ENCODE measurements at regions not wholly inside any gene's neighbourhood (a gene's known extent, or its start where the extent isn't known, plus 50 kb on each side); places are given as distances from the start of the nearest gene placed in this dataset.
A peak's percentile ranks its signal among the peaks of the same experiment; 100 is the strongest.

DNA sequence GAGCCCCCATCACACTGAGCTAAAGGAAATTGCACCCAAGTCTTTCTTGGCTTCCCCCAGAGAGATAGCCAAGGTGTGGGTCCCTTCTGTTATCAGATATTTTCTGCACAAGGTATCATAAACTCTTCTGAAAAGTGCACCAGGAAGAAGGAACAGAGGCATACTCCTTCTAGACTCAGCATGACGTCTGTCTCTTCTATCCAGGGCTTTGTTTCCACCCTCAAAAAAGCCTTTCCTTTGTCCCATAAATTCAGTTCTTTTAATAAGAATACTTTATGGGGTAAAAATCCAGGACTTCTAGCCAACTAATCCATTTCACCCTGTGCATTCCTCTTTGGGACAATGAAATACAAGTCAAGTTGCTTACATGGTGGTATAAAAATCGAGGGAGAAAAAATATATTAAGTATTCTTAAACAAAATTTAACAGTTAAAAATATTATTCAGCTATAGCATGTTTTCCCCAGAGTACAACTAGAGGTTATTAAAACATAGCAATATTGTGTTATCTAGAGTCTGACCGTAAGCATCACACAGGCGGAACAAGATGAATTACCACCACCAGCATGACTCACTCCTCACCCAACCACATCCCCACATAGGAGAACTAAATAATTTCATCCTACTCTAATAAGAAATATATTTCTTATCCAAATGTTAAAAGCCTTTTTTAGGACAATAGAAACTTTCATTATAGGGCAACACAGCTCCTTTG is 79.9 kb upstream of the GPC6 start:
- 0 out of 22 replicates have a peak overlapping the region, but pooled peaks of 1 of the 11 experiments have one; percentile 4 for H3K9ac ChIP-seq
- H3K4me2 ChIP-seq: peak overlapping the region in 6 of 11 experiments; percentile 26 to 86 (median 64); a peak in 11 of 22 replicates
- no peaks in the 10 kb centered on the region for H3K36me3 ChIP-seq
- H3K9me3 ChIP-seq (replicated peaks in 1 of 11): no peaks in the 10 kb centered on the region
- no peak for TF ChIP-seq Cebpa-rat (IDR thresholded peaks at IDR 0.05)
- peaks cover 0 to 53% (median 32%) of the 10 kb centered on the region in 10 experiments; a peak in 12 of 20 replicates for H3K4me1 ChIP-seq
- H3K27me3 ChIP-seq: no peaks in the 10 kb centered on the region
- no peaks in the 10 kb centered on the region for H4K20me1 ChIP-seq
- peak overlapping the region in 4 of 11 experiments; percentile 19 to 62 (median 37); a peak in 7 of 22 replicates for H3K27ac ChIP-seq
- H3K4me3 ChIP-seq: no peak overlapping the region

DNA sequence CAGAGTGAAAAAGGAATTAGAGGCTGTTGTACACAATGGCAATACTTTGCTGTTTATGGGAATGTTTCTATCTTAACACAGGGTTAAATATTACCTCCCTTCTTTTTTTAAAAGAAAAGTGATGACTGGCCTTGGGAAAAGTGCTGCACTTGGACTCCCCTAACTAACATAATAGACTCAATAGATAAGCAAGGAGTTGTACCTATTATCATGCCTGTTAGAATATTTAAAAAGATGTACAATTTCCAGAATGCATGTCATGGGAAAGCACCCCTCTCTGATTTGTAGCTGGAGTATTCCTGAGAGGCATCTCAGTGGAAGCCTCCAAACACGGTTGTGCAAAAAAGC is 79.3 kb upstream of the GPC6 start:
- H3K36me3 ChIP-seq: no peaks in the 10 kb centered on the region
- no peak overlapping the region for H3K4me3 ChIP-seq
- 0 out of 22 replicates have a peak overlapping the region, but pooled peaks of 1 of the 11 experiments have one; percentile 4 for H3K9ac ChIP-seq
- H3K4me1 ChIP-seq: peaks cover 0 to 58% (median 34%) of the 10 kb centered on the region in 10 experiments; a peak in 12 of 20 replicates
- H3K27ac ChIP-seq: peak overlapping the region in 3 of 11 experiments; percentile 2 to 54 (median 45); a peak in 7 of 22 replicates
- no peak for TF ChIP-seq Cebpa-rat (IDR thresholded peaks at IDR 0.05)
- no peaks in the 10 kb centered on the region for H3K9me3 ChIP-seq (replicated peaks in 1 of 11)
- H3K27me3 ChIP-seq: no peaks in the 10 kb centered on the region
- peak overlapping the region in 6 of 11 experiments; percentile 26 to 86 (median 64); a peak in 11 of 22 replicates for H3K4me2 ChIP-seq
- no peaks in the 10 kb centered on the region for H4K20me1 ChIP-seq

- H3K4me3 ChIP-seq: no peak overlapping the region
- no peak overlapping the region for H3K9ac ChIP-seq
- peaks cover 0 to 65% (median 38%) of the 10 kb centered on the region in 10 experiments; a peak in 12 of 20 replicates for H3K4me1 ChIP-seq
- peak overlapping the region in 4 of 11 experiments; percentile 63 to 86 (median 70); a peak in 8 of 22 replicates for H3K4me2 ChIP-seq
- no peaks in the 10 kb centered on the region for H4K20me1 ChIP-seq
- TF ChIP-seq Cebpa-rat (IDR thresholded peaks at IDR 0.05): no peak
- H3K27me3 ChIP-seq: no peaks in the 10 kb centered on the region
- no peaks in the 10 kb centered on the region for H3K36me3 ChIP-seq
- no peaks in the 10 kb centered on the region for H3K9me3 ChIP-seq (replicated peaks in 1 of 11)
- H3K27ac ChIP-seq: peak overlapping the region in 2 of 11 experiments; percentile 45 to 54; a peak in 3 of 22 replicates
Observed at GRCh38 chr13:93147946-93148345, 78.7 kb upstream of the GPC6 start.

DNA sequence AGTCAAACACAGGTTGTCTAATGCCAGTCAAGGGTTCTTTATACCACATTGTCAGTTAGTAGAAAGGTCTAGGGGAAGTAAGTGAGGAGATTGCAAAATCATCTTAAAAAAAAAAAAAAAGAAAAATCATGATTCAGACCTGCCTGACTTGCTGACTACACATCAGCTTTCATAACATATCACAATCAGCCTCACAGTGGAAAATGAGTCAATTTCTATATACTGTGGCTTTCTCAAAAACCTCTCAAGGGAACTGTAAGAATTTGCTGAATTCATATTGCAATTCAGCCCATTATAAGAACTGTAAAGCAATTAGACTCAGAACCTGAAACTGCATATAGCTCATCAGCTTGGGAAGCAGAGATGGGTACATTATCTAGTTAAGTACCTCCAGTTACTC is 75.3 kb upstream of the GPC6 start:
- no peak overlapping the region for H3K4me3 ChIP-seq
- H3K27me3 ChIP-seq: no peaks in the 10 kb centered on the region
- H3K9me3 ChIP-seq (replicated peaks in 1 of 11): no peaks in the 10 kb centered on the region
- H3K27ac ChIP-seq: peak overlapping the region in 8 of 11 experiments; percentile 43 to 89 (median 71); a peak in 16 of 22 replicates
- H3K4me2 ChIP-seq: peak overlapping the region in 6 of 11 experiments; percentile 29 to 83 (median 68); a peak in 13 of 22 replicates
- H3K36me3 ChIP-seq: no peaks in the 10 kb centered on the region
- H4K20me1 ChIP-seq: no peaks in the 10 kb centered on the region
- H3K9ac ChIP-seq: peak overlapping the region in 5 of 11 experiments; percentile 23 to 68 (median 49); a peak in 6 of 22 replicates
- H3K4me1 ChIP-seq: peaks cover 0 to 65% (median 37%) of the 10 kb centered on the region in 10 experiments; a peak in 12 of 20 replicates
- peak in 4 of 11 experiments; percentile 12 to 84 (median 60); a peak in 5 of 22 replicates for TF ChIP-seq Cebpa-rat (IDR thresholded peaks at IDR 0.05)

DNA sequence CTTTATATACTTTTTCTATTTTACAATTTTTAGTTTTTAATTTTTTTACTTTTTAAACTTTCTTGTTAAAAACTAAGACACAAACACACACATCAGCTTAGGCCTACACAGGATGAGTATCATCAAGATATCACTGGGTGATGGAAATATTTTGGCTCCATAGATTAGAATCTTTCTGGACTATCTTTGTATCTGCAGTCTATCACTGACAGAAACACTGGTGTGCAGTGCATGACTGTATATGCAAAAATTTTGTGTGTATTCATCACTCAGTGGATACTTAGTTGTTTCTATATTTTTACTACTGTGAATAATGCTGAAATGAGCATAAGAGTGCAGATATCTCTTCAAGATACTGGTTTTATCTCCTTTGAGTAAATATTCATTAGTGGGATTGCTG is 68.0 kb upstream of the GPC6 start:
- no peak overlapping the region for H3K4me2 ChIP-seq
- no peaks in the 10 kb centered on the region for H4K20me1 ChIP-seq
- no peak overlapping the region for H3K27ac ChIP-seq
- H3K9me3 ChIP-seq (replicated peaks in 1 of 11): peaks cover 0 to 7% (median 0%) of the 10 kb centered on the region in 11 experiments; a peak in 2 of 22 replicates
- H3K9ac ChIP-seq: no peak overlapping the region
- H3K36me3 ChIP-seq: no peaks in the 10 kb centered on the region
- H3K4me3 ChIP-seq: no peak overlapping the region
- 0 out of 20 replicates have a peak, but pooled peaks cover 0 to under 1% (median 0%) of the 10 kb centered on the region in 10 experiments for H3K4me1 ChIP-seq
- TF ChIP-seq Cebpa-rat (IDR thresholded peaks at IDR 0.05): no peak
- no peaks in the 10 kb centered on the region for H3K27me3 ChIP-seq

DNA sequence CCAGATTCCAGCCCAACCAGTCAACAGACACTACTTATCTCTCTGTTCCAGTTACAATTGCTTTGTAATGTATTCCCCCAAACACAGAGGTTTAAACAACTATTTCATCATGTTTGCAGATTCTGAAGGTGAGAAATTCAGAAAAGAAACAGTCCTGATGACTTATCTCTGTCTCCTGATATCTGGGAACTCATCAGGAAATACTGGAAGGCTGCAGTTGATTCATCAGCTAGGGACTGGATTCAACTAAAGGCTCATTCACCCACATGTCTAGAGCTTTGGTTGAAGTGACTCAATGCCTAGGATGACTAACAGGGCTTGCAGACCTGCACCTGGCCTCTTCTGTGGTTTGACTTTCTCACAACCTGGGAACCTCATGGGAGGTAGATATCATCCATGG is 56.6 kb upstream of the GPC6 start:
- H3K4me2 ChIP-seq: no peak overlapping the region
- H3K27me3 ChIP-seq: no peaks in the 10 kb centered on the region
- H3K9me3 ChIP-seq (replicated peaks in 1 of 11): no peaks in the 10 kb centered on the region
- H3K27ac ChIP-seq: no peak overlapping the region
- H4K20me1 ChIP-seq: no peaks in the 10 kb centered on the region
- TF ChIP-seq Cebpa-rat (IDR thresholded peaks at IDR 0.05): no peak
- no peak overlapping the region for H3K9ac ChIP-seq
- peaks cover 0 to 6% (median 0%) of the 10 kb centered on the region in 10 experiments; a peak in 3 of 20 replicates for H3K4me1 ChIP-seq
- no peaks in the 10 kb centered on the region for H3K36me3 ChIP-seq
- H3K4me3 ChIP-seq: no peak overlapping the region

GRCh38 chr13:93172109-93172508 is 54.5 kb upstream of the GPC6 start:
- H3K9ac ChIP-seq: no peak overlapping the region
- TF ChIP-seq Cebpa-rat (IDR thresholded peaks at IDR 0.05): no peak
- H3K4me3 ChIP-seq: no peak overlapping the region
- no peaks in the 10 kb centered on the region for H3K36me3 ChIP-seq
- no peak overlapping the region for H3K4me2 ChIP-seq
- H3K9me3 ChIP-seq (replicated peaks in 1 of 11): no peaks in the 10 kb centered on the region
- no peaks in the 10 kb centered on the region for H3K4me1 ChIP-seq
- no peaks in the 10 kb centered on the region for H3K27me3 ChIP-seq
- H3K27ac ChIP-seq: no peak overlapping the region
- no peaks in the 10 kb centered on the region for H4K20me1 ChIP-seq

- Histone ChIP-seq H3K4me1 (no peaks in the 10 kb centered on the region), H3K27ac (no peak overlapping the region), H3K9ac (no peak overlapping the region), H3K36me3 (no peaks in the 10 kb centered on the region), H3K4me2 (no peak overlapping the region), H3K9me3 (replicated peaks in 1 of 11) (no peaks in the 10 kb centered on the region), H4K20me1 (no peaks in the 10 kb centered on the region), H3K4me3 (no peak overlapping the region), H3K27me3 (no peaks in the 10 kb centered on the region)
- TF ChIP-seq Cebpa-rat (IDR thresholded peaks at IDR 0.05): no peak
Observed at GRCh38 chr13:93173654-93174053, 53.0 kb upstream of the GPC6 start.

DNA sequence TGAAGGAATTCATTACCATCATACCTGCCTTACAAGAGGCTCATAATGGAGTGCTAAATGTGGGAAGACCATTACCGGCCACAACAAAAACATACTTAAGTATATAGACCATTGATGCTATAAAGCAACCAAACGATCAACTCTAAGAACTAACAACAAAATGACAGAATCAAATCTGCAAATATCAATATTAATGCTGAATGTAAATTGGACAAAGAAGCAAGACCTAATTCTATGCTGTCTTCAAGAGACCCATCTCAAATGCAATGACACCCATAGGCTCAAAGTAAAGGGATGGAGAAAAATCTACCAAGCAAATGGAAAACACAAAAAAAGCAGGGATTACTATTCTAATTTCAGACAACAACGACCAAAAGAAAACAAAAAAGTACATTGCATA is 52.3 kb upstream of the GPC6 start:
- no peaks in the 10 kb centered on the region for H4K20me1 ChIP-seq
- H3K4me3 ChIP-seq: no peak overlapping the region
- H3K36me3 ChIP-seq: no peaks in the 10 kb centered on the region
- H3K27ac ChIP-seq: no peak overlapping the region
- no peak for TF ChIP-seq Cebpa-rat (IDR thresholded peaks at IDR 0.05)
- H3K9ac ChIP-seq: no peak overlapping the region
- H3K9me3 ChIP-seq (replicated peaks in 1 of 11): no peaks in the 10 kb centered on the region
- H3K4me1 ChIP-seq: no peaks in the 10 kb centered on the region
- H3K4me2 ChIP-seq: no peak overlapping the region
- no peaks in the 10 kb centered on the region for H3K27me3 ChIP-seq
